Globus pallidus (tissue), 1 donor: ENCODE measurements at regions not wholly inside any gene's neighbourhood (a gene's known extent, or its start where the extent isn't known, plus 50 kb on each side); places are given as distances from the start of the nearest gene placed in this dataset.

Experiments used
- DNase-seq: peaks from one replicate; pipeline ENCODE4 v3.0.0-alpha.2; 2015; ENCODE audit warnings: low spot score

GRCh38 chr2:155294358-155294757 lies 595.9 kb downstream of the KCNJ3 start:
- DNase-seq = no peak

- no peak for DNase-seq
Measured at GRCh38 chr2:155281907-155282306, 583.4 kb downstream of the KCNJ3 start.

- DNase-seq = no peak
Measured at GRCh38 chr2:155273323-155273722, 574.8 kb downstream of the KCNJ3 start.

GRCh38 chr2:155266583-155266982 lies 568.1 kb downstream of the KCNJ3 start:
- no peak for DNase-seq

GRCh38 chr2:155266109-155266508 lies 567.6 kb downstream of the KCNJ3 start:
- no peak for DNase-seq

GRCh38 chr2:155256803-155257202 lies 558.3 kb downstream of the KCNJ3 start:
- no peak for DNase-seq

GRCh38 chr2:155250800-155251199 lies 552.3 kb downstream of the KCNJ3 start:
- DNase-seq = peak; percentile 43

GRCh38 chr2:155240176-155240575 lies 541.7 kb downstream of the KCNJ3 start:
- DNase-seq = no peak

- no peak for DNase-seq
Measured at GRCh38 chr2:155235710-155236109, 537.2 kb downstream of the KCNJ3 start.

- DNase-seq = peak; percentile 7
Measured at GRCh38 chr2:155223781-155224406, 525.4 kb downstream of the KCNJ3 start.

GRCh38 chr2:155218945-155219344 lies 520.5 kb downstream of the KCNJ3 start:
- no peak for DNase-seq

GRCh38 chr2:155218292-155218924 lies 519.9 kb downstream of the KCNJ3 start:
- DNase-seq = no peak

- no peak for DNase-seq
Measured at GRCh38 chr2:155215037-155215707, 516.7 kb downstream of the KCNJ3 start.

GRCh38 chr2:155209696-155210450 lies 511.4 kb downstream of the KCNJ3 start:
- no peak for DNase-seq

GRCh38 chr2:155203178-155203577 lies 504.7 kb downstream of the KCNJ3 start:
- DNase-seq = no peak

GRCh38 chr2:155200753-155201152 lies 502.3 kb downstream of the KCNJ3 start:
- DNase-seq = no peak

- DNase-seq = no peak
Measured at GRCh38 chr2:155190342-155190741, 491.8 kb downstream of the KCNJ3 start.

GRCh38 chr2:155178921-155179320 lies 480.4 kb downstream of the KCNJ3 start:
- no peak for DNase-seq

- no peak for DNase-seq
Measured at GRCh38 chr2:155176345-155176744, 477.9 kb downstream of the KCNJ3 start.

- DNase-seq = no peak
Measured at GRCh38 chr2:155169317-155169716, 470.8 kb downstream of the KCNJ3 start.

GRCh38 chr2:155162494-155162893 lies 464.0 kb downstream of the KCNJ3 start:
- DNase-seq = no peak

GRCh38 chr2:155161314-155161713 lies 462.8 kb downstream of the KCNJ3 start:
- no peak for DNase-seq

- DNase-seq = no peak
Measured at GRCh38 chr2:155157711-155158110, 459.2 kb downstream of the KCNJ3 start.
